ENCODE measurements at regions not wholly inside any gene's neighbourhood (a gene's known extent, or its start where the extent isn't known, plus 50 kb on each side); places are given as distances from the start of the nearest gene placed in this dataset.
A peak's percentile ranks its signal among the peaks of the same experiment; 100 is the strongest.
"Not testable (repeated sequence)": the region's sequence is repeated elsewhere in the genome, so short reads cannot be mapped to it uniquely, and the experiment has no call there.

DNA sequence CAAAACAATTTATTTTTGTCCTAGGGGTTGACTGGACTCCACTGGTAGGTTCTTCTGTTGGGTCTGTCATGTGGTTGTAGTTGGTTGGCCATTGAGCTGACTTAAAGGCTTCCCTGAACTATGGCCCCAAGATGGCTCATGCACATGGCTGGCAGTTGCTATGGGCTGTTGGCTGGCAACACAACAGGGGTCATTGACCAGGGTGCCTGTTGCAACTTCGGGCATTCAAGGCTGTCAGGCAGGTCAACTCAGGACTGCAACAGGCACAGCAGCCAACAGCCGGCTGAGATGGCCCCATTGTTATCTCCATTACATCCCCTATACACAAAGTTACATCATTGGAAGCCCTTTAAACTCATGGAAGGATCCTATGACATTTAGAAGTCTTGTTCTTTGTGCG, 109.7 kb upstream of the CPEB2 start:
- DNase-seq = no peak

DNA sequence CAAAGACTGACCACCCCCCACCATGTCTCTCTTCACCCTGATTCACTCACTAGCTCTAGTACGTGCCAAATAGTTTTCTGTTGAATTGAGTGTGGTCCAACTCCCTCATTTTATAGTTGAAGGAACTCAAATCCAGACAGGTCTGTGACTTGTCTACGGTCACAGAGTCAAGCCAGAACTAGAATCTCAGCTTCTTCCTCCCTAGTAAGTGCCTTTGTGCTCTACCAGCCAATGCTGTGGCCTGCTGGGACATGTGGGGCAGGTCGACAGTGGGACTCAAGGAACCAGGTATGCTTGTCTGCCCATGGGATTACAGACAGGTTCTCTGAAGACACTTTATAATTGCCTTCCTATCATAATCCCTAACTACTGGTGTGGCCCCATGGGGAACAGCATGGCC, 108.6 kb upstream of the CPEB2 start:
- DNase-seq = no peak

DNA sequence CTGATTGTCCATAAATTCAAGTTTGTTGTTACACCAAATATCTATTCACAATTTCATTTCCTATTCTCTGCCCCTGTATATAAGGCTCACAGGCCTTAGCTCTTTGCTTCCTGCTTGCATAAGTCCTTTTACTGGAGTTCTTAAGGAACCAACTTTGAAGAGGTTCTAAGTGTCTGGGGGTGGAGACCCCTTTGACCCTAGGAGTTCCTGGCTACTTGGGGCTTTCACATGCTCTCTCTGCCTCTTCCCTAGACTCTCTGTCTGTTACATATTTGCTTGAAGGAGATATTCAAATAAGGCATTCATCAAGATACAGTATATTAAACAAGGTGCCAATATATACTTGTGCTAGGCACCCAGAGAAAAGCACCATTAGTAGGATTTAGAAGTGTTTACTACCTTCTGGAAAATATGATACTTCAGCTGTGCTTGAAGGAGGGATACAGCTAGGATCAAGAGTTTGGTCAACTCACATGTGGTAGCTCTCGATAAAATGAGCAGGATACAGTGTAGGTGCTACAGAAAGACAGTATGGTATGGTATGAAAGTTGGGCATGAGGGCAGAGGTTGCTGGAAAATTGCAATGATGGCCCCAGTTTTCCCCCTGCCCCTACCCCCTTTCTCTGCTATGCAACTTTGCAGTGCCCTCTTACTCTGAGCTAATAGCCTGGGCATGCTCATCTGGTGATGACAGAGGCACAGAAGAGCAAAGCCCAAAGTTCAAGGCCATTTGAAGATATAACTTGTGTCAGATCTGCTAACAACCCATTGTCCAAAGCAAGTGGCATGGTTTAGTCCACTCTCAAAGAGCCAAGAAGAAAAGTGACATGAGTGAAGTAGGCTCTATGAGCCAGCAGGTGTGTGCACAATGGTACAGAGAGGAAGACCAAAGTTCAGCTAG, 107.6 kb upstream of the CPEB2 start:
- no peak for DNase-seq

DNA sequence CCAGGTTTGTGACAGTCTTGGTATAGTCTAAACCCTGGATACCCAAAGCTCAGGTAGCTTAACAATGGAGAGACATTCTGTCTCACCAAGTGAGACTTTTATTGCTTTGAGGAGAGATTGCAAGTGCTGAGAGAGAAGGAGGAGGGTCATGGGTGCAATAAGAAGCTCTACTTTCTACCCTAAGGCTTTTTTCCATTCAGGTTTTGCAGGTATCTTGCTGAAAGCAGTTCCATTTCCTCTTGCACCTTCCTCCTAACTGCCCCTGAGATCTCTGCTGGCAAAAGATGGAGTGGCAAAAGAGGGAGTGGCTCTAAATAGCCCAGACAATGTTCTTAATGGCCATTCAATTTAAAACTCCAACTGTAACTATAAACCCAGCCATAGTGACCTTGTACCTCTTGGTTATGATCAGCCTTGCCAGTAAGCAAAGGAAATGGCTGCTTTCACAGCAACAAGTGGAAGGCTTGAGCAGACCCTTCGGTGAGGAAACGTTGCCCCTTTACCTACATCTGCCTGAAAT, 105.6 kb upstream of the CPEB2 start:
- no peak for DNase-seq

DNA sequence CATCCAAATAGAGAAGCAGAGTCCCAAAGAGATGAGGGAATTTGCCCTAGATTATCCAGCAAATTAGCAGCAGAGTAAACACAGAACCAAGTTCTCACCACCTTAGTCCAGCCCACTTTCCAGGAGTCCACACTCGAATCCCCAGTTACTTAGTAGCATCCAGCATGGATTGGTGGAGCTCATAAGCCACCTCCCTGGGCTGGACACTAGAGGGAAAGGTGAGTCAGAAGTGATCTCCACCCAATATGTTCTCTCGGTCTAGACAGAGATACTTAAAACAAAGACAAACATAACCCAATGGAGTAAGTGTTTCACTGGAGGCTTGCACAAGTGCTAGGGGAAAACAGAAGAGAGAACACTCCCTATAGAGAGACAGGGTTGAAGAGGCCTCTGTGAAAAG, 105.1 kb upstream of the CPEB2 start:
- DNase-seq = no peak

DNA sequence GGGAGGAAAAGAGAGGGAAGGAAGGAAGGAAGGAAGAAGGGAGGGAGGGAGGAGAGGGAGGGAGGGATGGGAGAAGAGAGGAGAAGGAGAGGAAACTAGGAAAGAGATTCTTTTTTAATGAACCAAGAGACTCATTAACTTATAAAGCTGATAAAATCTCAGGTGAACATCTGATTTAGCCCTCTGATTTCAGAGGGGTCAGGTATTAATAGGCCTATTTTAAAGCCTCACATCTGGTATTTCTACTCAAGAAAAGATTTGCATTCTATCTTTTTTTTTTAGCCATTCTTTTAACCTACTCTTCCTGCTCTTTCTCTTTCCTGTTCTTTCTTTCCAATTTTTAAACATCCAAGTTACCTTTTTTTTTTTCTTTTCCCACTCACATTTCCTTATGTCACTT, 103.3 kb upstream of the CPEB2 start:
- no peak for DNase-seq

DNA sequence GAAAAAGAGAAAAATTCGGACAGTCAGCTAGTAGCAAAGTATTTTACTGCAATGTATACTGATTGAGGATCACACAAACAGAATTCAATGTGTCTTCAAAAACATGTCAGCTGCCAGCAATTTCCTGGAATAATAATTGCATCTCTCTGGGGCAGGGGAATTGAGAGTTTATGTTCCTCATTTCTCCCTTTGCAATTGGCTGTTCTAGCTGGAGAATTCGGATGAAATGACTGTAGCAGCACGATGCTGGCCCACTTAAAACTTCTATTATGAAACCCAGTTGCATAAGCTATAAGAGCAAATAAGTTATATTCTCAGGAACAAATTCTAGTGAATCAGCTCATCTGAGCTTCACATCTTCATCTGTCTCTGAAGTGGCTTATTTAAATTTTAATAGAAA, 99.9 kb upstream of the CPEB2 start:
- DNase-seq = no peak

DNA sequence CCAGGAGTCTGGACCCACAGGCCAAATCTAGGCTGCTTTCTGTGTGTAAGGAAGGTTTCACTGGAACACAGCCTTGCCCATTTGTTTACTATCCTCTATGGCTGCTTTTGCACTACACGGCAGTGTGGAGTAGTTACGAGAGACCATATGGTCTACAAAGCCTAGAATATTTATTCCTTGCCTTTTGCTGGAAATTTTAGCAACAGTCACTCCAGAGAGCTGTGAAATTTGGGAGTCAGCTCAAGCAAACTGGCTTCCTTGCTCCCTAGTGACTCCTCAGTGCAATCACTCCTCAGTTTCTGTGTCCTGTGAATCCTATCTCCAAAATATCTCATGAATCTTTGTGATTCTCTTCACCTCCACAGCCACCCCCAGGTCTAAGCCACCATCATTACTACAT, 99.0 kb upstream of the CPEB2 start:
- DNase-seq = no peak

DNA sequence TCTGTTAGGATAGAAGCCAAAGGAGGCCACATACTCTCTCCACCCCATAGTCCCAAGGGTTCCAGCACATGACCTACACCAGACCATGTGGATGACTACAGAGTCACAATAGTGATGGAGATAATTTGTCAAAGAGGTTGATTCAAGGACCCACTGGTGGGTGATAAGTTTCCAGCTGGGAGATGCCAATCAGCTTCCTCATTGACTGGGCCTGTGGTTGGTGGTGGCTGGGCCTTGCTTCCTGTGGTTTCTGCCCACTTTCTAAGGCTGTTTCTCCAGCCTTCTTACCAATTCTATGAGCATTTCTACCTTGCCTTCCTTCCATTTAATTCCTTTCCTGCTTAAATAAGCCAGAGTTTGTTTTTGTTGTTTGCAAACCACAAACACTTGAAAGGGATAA, 95.5 kb upstream of the CPEB2 start:
- no peak for DNase-seq

DNA sequence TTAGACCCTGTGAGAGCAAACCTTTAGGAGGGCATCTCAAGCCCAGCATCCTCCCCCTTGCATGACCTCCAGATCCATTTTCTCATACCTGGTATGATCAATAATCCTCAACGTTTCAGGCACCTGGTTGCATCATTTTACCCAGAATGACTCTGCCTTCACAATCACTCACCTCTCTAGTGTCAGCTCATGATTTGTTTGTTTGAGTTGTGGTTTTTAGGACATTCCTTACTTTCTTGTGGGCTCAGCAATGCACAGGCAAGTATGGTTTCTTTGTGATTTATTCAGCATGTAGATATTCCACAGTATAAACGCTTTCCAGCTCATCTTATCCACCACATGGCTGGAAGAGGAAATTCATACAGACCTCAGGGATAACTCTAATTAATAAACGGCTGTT, 93.6 kb upstream of the CPEB2 start:
- DNase-seq = no peak

DNA sequence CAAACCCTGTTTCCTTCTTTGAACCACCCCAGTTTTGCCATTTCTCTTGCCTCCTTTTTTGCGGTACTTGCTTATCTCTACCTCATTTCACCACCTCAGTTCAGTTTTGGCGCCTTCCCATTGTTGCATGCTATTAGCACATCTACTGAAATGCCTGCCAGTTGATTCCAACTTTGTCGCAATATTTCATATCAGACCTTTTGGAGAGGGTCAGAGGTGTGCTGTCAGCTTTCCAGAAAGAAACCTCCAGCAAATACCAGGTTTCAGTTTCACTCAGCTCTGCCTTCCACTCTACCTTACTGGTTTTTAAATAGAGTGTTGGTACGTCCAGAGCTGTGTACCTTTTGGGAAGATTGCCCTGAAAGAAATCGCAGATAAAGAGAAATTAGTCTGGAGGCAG, 91.9 kb upstream of the CPEB2 start:
- DNase-seq = no peak

DNA sequence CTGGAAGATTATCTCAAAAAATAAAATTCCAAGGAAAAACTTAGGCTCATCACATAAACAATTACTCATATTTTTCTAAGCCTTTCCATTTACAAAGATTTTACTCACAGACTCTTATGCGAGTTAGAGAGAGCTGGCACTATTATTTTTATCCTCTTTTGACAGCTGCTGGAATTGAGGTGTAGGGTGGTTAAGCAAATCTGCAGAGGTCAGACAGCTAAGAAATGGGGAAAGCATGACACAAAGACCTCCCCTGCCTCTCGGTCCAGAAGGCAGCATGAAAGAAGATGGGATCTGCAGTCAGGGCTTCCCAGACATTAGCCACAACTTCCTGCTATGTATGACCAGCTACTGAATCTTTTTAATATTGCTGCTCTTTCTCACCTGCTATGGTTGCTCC, 89.9 kb upstream of the CPEB2 start:
- DNase-seq = no peak

DNA sequence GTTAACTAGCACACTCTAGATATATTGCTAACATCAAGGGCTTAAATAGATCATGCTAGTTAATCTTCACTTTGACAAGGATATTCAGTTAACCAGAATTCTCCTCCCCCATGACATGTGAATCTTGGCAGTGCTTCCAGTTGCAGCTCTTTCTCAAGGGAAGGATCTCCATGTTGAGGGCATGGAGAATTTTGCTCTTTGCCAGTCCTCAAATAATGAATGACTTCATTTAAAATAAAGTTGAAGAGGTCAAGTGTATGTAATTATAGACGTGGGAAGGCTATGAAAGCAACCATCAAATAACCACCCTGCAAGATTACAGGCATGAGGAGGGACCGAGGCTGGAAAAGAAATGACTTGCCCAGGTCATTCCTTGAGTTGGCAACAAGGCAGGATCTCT, 87.3 kb upstream of the CPEB2 start:
- no peak for DNase-seq

DNA sequence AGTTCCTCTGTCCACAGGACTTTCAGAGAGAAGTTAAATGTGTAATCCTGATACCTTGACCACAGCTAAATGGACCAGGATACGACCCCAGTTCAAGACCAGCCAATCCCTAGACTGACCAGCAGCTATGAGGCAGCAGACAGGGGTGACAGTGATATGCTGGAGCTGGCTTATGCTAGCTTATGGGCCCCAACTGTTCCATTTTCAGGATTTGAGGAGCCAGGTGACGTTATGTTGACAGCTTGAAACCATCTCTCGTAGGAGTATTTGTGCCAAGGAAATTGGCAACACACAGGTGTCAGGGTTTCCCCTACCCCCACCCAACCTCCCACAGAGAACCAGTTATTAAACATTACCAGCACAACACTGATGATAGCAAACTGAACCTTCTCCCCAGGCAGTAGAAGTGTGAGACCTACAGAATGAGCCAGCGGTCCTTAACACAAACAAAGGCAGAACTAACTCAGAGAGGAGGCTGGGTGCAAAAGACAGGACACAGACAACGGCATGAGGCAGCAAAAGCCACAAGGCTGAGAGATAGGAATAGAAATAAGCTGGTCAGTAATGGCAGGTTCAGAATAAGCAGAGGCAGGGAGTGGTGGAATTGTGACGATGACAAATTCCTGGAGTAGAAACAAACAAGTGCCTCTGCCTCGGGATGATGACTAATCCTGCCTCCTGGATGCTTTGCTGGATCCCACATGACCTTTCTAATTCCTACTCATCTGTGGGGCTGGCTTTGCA, 85.6 kb upstream of the CPEB2 start:
- DNase-seq = peak in 3 of 14 donors; percentile 16 to 45 (median 27)

DNA sequence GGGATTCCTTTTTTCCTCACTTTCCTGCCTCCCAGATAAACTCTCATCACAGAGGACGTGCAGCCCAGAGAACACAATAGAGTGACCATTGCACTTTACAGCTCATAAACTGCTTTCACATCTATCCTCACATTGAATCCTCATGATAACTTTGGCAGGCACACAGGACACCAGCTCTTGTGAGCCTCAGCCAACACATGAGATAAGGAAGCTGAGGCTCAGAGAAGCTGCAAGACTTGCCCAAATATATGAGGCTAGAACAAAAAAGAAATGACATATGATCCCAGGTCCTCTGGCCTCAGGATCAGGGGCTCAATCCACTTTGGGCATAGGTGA, 85.0 kb upstream of the CPEB2 start:
- DNase-seq = peak in 3 of 14 donors; percentile 5 to 27 (median 8)

DNA sequence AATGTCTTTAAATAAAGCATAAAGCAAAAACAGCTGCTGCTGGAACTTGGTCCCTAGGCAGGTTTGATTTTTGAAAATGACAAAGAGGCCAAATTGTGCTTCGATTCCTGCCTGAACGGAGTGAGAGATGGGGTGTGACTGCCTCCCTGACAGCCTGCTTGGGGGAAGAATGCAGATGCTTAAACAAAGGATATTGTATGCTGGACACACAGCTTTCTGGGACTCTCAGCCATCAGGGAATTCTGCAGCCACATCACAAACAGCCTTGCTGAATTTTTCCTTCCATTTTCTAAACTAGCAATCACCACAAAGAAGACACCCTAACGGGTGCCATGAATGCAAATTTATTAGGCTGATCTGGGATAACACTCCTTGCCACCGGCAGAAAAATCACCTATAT, 83.9 kb upstream of the CPEB2 start:
- peak in 6 of 14 donors; percentile 6 to 19 (median 10) for DNase-seq

DNA sequence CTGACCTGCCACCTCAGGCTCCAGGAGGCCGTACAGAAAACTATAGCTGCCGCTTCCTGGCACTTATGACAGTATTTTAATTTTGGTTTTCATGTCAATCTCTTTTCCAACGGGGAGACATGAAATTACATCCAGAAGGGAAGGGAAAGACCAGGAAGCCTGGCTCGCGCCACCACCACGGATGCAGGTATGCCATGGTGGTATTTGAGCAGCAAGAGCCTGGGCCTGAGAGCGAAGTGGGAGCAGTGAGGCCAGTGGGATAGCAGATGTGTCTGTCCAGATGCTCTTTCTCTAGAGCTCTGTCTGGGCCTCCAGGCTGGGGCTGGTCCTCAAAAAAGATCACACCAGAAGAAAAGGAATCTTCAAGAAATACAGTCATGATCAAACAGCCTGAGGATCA, 82.5 kb upstream of the CPEB2 start:
- DNase-seq = no peak

DNA sequence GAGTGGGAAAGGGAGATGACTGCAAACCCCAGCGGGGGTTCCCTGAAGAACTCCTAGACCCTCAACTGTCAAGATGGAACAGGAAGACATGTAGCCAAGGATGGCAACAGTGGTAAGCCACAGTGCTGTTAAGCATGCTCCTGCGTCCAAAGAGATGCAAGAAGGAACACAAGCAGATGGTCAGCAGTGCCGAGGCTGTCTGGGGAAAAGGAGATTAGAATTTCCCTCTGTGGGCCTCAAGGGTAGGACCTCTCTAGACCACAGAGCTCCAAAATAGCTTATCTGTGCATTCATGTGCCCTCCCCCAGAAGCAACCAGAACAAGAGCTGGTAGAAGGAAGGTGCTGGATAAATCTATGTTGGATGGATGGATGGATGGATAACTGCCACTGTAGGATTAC, 82.0 kb upstream of the CPEB2 start:
- no peak for DNase-seq

DNA sequence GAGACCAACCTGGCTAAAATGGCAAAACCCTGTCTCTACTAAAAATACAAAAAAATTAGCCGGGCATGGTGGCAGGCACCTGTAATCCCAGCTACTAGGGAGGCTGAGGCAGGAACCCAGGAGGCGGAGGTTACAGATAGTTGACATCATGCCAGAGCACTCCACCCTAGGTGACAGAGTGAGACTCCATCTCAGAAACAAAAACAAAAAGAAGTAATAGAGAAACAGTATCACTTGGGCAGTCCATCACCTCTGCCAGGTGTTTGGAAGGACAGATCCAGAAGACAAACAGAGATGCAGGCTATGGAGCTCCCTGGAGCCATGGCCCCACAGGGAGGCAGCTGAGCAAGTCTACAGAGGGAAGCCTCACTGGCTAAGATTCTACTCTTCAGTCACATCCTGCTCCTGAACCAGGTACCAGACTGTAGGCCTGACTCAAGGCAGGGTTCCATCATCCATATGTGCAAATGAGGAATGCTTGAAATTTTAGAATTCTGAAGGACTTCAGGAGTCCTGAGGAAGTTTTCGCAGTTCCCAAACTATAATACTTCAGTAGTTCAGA, 81.4 kb upstream of the CPEB2 start:
- no peak for DNase-seq

DNA sequence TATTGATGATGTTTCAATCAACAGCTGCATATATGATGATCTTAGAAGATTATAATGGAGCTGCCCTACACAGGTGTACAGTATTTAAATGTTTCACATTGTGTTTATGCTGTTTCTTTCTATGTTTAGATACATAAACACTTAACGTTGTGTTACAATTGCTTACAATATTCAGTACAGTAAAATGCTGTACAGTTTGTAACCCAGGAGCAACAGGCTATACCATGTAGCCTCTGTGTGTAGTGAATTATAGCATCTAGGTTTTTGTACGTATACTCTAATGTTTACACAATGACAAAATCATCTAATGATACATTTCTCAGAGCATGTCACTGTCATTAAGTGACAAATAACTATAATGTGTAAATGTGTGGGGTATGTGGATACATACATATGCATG, 80.5 kb upstream of the CPEB2 start:
- not testable (repeated sequence) for DNase-seq

DNA sequence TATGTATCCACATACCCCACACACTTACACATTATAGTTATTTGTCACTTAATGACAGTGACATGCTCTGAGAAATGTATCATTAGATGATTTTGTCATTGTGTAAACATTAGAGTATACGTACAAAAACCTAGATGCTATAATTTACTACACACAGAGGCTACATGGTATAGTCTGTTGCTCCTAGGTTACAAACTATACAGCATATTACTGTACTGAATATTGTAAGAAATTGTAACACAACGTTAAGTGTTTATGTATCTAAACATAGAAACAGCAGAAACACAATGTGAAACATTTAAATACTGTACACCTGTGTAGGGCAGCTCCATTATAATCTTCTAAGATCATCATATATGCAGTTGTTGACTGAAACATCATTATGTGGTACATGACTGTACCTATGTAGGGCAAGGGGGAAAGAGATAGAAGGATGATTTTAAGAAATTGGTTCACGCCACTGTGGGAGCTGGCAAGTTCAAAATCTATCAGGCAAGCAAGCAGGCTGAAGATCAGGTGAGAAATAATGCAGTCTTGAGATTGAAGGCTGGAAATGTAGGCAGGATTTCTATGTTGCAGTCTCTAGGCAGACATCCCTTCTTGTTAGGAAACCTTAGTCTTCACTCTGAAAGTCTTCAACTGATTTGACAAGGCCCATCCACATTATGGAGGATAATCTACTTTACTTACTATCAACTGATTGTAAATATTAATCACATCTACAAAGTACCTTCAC, 78.0 kb upstream of the CPEB2 start:
- DNase-seq = no peak

DNA sequence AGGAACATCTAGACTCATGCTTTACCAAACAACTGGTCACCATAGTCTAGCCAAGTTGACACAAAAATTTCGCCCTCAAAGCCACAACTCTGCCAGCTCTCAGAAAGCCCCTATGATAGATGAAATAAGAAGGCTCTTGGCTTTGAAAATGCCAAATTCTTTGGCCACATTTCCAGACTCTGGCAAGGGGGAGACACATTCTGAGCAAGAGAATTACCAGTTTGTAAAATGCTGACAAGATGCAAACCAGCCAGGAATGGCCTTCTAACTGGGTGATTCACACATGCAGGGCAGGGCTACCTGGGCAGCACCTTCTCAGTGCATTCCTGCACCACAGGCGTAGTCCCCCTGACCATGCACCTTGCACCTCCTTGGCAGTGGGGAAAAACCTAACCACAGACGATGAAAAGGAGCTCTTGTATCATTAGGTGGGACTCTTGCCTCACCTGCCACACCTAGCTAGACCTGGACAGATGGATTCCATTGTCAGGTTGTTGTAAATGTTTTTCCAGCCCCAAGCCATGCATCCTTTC, 77.4 kb upstream of the CPEB2 start:
- no peak for DNase-seq

DNA sequence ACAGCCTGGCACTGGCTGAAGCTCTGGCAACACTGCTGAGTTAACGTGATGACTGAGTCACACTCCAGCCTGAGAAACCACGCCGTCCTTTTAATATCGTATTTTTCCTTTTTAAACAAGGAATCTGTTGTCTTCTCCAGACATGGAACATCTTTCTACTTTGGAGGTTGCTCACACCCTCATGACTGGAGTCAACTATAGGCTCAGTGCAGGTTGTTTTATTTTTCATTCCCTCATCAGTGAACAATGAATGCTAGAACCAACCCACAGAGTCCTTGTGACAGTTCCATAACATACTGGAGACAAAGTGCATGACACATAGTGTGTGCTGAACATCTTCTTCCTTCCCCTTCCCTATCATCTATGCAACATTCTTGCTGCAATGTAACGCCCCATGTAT, 76.8 kb upstream of the CPEB2 start:
- DNase-seq = no peak
